SK-N-SH (cell line): ENCODE measurements at regions not wholly inside any gene's neighbourhood (a gene's known extent, or its start where the extent isn't known, plus 50 kb on each side); places are given as distances from the start of the nearest gene placed in this dataset.

Source experiments
- CTCF ChIA-PET: fragments of 300-600, 350-600 bp; formaldehyde crosslinking; extraction: SDS; loops from one replicate; lab custom pipeline; 2021; lab: Yijun Ruan, JAX
- POLR2A ChIA-PET: fragments of 350-600 bp; sonication (Branson Sonifier 250); formaldehyde crosslinking; extraction: SDS; loops from one replicate; lab custom pipeline; 2020; ENCODE audit warnings: antibody characterized with exemption, inconsistent platforms; lab: Yijun Ruan, JAX
- DNase-seq: peaks from one replicate; pipeline ENCODE4 v3.0.0; 2012
- H2AFZ ChIP-seq: fragments of 200-600 bp; sonication (generic); 2 replicates; pipeline ENCODE4 v1.8.1; 2016; ENCODE audit warnings: antibody characterized with exemption, mild to moderate bottlenecking, low read depth
- H3F3A ChIP-seq: fragments of 200-600 bp; sonication (generic); replicated peaks from 2 replicates; pipeline ENCODE3; 2016; ENCODE audit warnings: antibody characterized with exemption, mild to moderate bottlenecking; ENCODE audit not compliant: insufficient read depth
- H3K27ac ChIP-seq, 2 experiments: fragments of 200-500 bp in 1 of 2; fragments of 200-600 bp in 1 of 2; sonication (Bioruptor generic) in 1 of 2; sonication (generic), shearing (Covaris generic) in 1 of 2; 2 replicates each; pipeline versions ENCODE4 v1.5.1 to v1.6.1; 2014 to 2016; ENCODE audit warnings: low read depth in 2 of 2, inconsistent platforms in 1 of 2, low read length in 1 of 2, mild to moderate bottlenecking in 1 of 2, mixed read lengths in 1 of 2
- H3K27me3 ChIP-seq: fragments of 200-600 bp; sonication (generic), shearing (Covaris generic); 2 replicates; pipeline ENCODE4 v1.6.1; 2016; ENCODE audit warnings: mixed run types; ENCODE audit not compliant: insufficient read depth
- H3K36me3 ChIP-seq, 2 experiments: fragments of 200-500 bp in 1 of 2; fragments of 200-600 bp in 1 of 2; sonication (Bioruptor generic) in 1 of 2; sonication (generic) in 1 of 2; replicated peaks in 1 of 2; 2 replicates each; pipeline versions ENCODE3 to v1.5.1; 2014 to 2016; ENCODE audit warnings: low read length in 1 of 2, mild to moderate bottlenecking in 1 of 2; ENCODE audit not compliant: insufficient read depth in 2 of 2, control insufficient read depth in 1 of 2
- H3K4me1 ChIP-seq, 2 experiments: fragments of 200-500 bp in 1 of 2; fragments of 200-600 bp in 1 of 2; sonication (Bioruptor generic) in 1 of 2; sonication (generic), shearing (Covaris generic) in 1 of 2; 2 replicates each; pipeline versions ENCODE4 v1.5.1 to v1.6.1; 2014 to 2016; ENCODE audit warnings: low read depth in 1 of 2, low read length in 1 of 2, mixed run types in 1 of 2; ENCODE audit not compliant: insufficient read depth in 2 of 2, control insufficient read depth in 1 of 2
- H3K4me2 ChIP-seq: fragments of 200-600 bp; sonication (generic), shearing (Covaris generic); 2 replicates; pipeline ENCODE4 v1.6.1; 2017; ENCODE audit warnings: mixed run types
- H3K4me3 ChIP-seq, 2 experiments: fragments of 200-500 bp in 1 of 2; fragments of 200-600 bp in 1 of 2; sonication (Bioruptor generic) in 1 of 2; sonication (generic), shearing (Covaris generic) in 1 of 2; 2 replicates each; pipeline versions ENCODE4 v1.5.1 to v1.8.1; 2014 to 2016; ENCODE audit warnings: low read depth in 2 of 2, inconsistent platforms in 1 of 2, low read length in 1 of 2, mild to moderate bottlenecking in 1 of 2, mixed read lengths in 1 of 2, moderate library complexity in 1 of 2
- H3K79me2 ChIP-seq: fragments of 200-600 bp; sonication (generic); 2 replicates; pipeline ENCODE4 v1.8.1; 2017; ENCODE audit warnings: mild to moderate bottlenecking; ENCODE audit not compliant: insufficient read depth
- H3K9ac ChIP-seq: fragments of 200-600 bp; sonication (generic); 2 replicates; pipeline ENCODE4 v1.6.1; 2017; ENCODE audit warnings: mixed run types
- H3K9me2 ChIP-seq: fragments of 200-600 bp; sonication (generic); 2 replicates; pipeline ENCODE4 v1.6.1; 2017; ENCODE audit warnings: mixed run types
- H3K9me3 ChIP-seq: fragments of 200-600 bp; sonication (generic); 2 replicates; pipeline ENCODE4 v1.6.1; 2017; ENCODE audit warnings: mixed run types, mild to moderate bottlenecking, moderate library complexity
- H4K20me1 ChIP-seq: fragments of 200-600 bp; sonication (generic); 2 replicates; pipeline ENCODE4 v1.6.1; 2017; ENCODE audit warnings: mild to moderate bottlenecking, mixed run types; ENCODE audit not compliant: insufficient read depth
- CHD2 ChIP-seq: fragments of 150-350 bp; IDR thresholded peaks from 2 replicates; pipeline ENCODE4 v1.6.1; 2018; ENCODE audit warnings: low read length; ENCODE audit not compliant: partially characterized antibody
- EP300 ChIP-seq, 2 experiments: IDR thresholded peaks; 2 replicates each; pipeline versions ENCODE4 v1.4.0 to v1.6.1; 2012; ENCODE audit warnings: borderline replicate concordance in 1 of 2, low read depth in 1 of 2, low read length in 1 of 2
- EZH2phosphoT487 ChIP-seq: fragments of 200-600 bp; sonication (generic); IDR thresholded peaks from 2 replicates; pipeline ENCODE4 v1.6.1; 2017; ENCODE audit warnings: low read depth, mixed run types, mild to moderate bottlenecking, antibody characterized with exemption, moderate library complexity, borderline replicate concordance
- FOSL2 ChIP-seq: IDR thresholded peaks from 2 replicates; pipeline ENCODE4 v1.4.0; 2012; ENCODE audit warnings: low read depth, mild to moderate bottlenecking, moderate library complexity, borderline replicate concordance
- FOXJ3 ChIP-seq: sonication (generic); formaldehyde crosslinking; IDR thresholded peaks from 2 replicates; pipeline ENCODE4 v1.5.1; 2020; ENCODE audit warnings: mild to moderate bottlenecking, missing genetic modification reagents
- FOXM1 ChIP-seq: IDR thresholded peaks from 2 replicates; pipeline ENCODE4 v1.4.0; 2012; ENCODE audit warnings: low read depth, mild to moderate bottlenecking
- GATA2 ChIP-seq: sonication (generic); formaldehyde crosslinking; IDR thresholded peaks from 2 replicates; pipeline ENCODE4 v1.5.0; 2020; ENCODE audit warnings: mild to moderate bottlenecking, missing genetic modification reagents
- JUND ChIP-seq: IDR thresholded peaks from 2 replicates; pipeline ENCODE4 v1.4.0; 2012
- MAX ChIP-seq: IDR thresholded peaks from 2 replicates; pipeline ENCODE4 v1.4.0; 2012; ENCODE audit warnings: low read depth
- MXI1 ChIP-seq: IDR thresholded peaks from 2 replicates; pipeline ENCODE4 v1.6.1; 2012; ENCODE audit warnings: mild to moderate bottlenecking, low read depth, low read length, improper control_type of control experiment
- NRF1 ChIP-seq: IDR thresholded peaks from 2 replicates; pipeline ENCODE4 v1.6.1; 2012; ENCODE audit warnings: low read depth, mild to moderate bottlenecking, low read length
- PBX3 ChIP-seq: IDR thresholded peaks from 2 replicates; pipeline ENCODE4; 2012
- POLR2AphosphoS5 ChIP-seq: IDR thresholded peaks from 2 replicates; pipeline ENCODE4 v1.6.1; 2012; ENCODE audit warnings: low read depth, low read length
- RCOR1 ChIP-seq: fragments of 150-350 bp; IDR thresholded peaks from 2 replicates; pipeline ENCODE4 v1.6.1; 2017; ENCODE audit warnings: antibody characterized with exemption, low read length
- SIN3A ChIP-seq: IDR thresholded peaks from 2 replicates; pipeline ENCODE4 v1.6.1; 2012; ENCODE audit warnings: low read depth, mild to moderate bottlenecking, low read length, moderate library complexity, borderline replicate concordance
- WGBS: methylation state at CpG from one replicate; pipeline ENCODE4 v1.1.6; 2017; ENCODE audit warnings: low lambda C conversion rate; 5-methylcytosine and 5-hydroxymethylcytosine counted together
- TF ChIP-seq, protein P1 (sequence below): fragments of 150-350 bp; IDR thresholded peaks from 2 replicates; pipeline ENCODE4 v1.6.1; 2016; ENCODE audit warnings: mild to moderate bottlenecking, low read depth, low read length
- TF ChIP-seq, protein P2 (sequence below): fragments of 200-600 bp; sonication (generic); IDR thresholded peaks from 2 replicates; pipeline ENCODE4 v1.6.1; 2017; ENCODE audit warnings: antibody characterized with exemption, mild to moderate bottlenecking, moderate library complexity

DNA sequence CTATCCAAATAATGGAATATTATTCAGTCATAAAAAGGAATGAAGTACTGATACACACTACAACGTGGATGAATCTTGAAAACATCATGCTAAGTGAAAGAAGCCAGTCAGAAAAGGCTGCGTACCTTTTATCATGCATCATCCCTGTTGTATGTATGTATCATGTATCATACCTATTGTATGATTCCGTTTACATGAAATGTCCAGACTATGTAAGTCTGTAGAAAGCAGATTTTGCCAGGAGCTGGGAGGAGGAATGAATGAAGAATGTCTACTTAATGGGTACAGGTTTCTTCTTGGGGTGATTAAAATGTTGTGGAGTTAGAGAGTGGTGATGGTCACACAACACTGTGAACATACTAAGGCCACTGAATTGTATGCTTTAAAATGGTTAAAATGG, 135.9 kb upstream of the KLF14 start:
- Histone ChIP-seq H3K36me3 (peaks cover 68 to 94% of the 10 kb centered on the region in 2 experiments), H3F3A (peaks cover 99% of the 10 kb centered on the region), H3K27ac (peak overlapping the region in 1 of 2 experiments; percentile 4; a peak in 1 of 4 replicates), H3K9ac (no peak overlapping the region), H3K4me2 (no peak overlapping the region), H4K20me1 (peaks cover 46% of the 10 kb centered on the region), H2AFZ (no peak overlapping the region), H3K9me3 (no peaks in the 10 kb centered on the region)
- ChIA-PET POLR2A (no interaction called here), CTCF (interaction anchor here (1.5 to 9.4 kb wide), 2 partner anchors 15 to 25 kb away, joined by 3 to 95 read pairs; no protein-coding TSS in a partner anchor)
- WGBS, result 91% methylated on average over 3 of the region's 3 CpGs
- DNase-seq, result no peak
- TF ChIP-seq POLR2AphosphoS5, result peak; percentile 62
- no peak for TF ChIP-seq FOSL2
- 0 out of 2 replicates have a peak, but pooled peaks have one; percentile 12 for TF ChIP-seq JUND
- TF ChIP-seq, all 33 proteins: peak for 2
- Histone ChIP-seq H3K4me3 (no peak overlapping the region), H3K9me2 (no peaks in the 10 kb centered on the region), H3K4me1 (peaks cover 3% of the 10 kb centered on the region in 2 experiments; a peak in 3 of 4 replicates), H3K27me3 (no peaks in the 10 kb centered on the region), H3K79me2 (peaks cover 46% of the 10 kb centered on the region)

DNA sequence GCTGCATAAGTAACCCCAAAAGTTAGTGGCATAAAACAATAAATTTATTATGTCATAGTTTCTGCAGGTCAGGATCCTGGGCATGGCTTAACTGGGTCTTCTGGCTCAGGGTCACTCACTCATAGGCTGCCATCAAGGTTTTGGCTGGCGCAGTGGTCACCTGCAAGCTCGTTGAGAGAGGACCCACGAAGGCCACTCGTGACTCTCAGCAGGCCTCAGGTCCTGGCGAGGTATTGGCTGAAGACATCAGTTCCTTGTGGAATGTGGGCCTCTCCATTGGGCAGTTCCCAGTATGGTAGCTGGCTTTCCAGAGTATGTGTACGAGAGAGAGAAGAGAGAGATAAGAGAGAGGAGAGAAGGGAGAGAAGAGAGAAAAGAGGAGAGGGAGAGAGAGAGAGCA, 138.3 kb upstream of the KLF14 start:
- peaks cover 53% of the 10 kb centered on the region for H4K20me1 ChIP-seq
- H3K27me3 ChIP-seq, result no peaks in the 10 kb centered on the region
- H3K9ac ChIP-seq, result no peak overlapping the region
- CTCF ChIA-PET, result interaction anchor here (1.3 to 9.4 kb wide), 2 partner anchors 19 to 23 kb away, joined by 3 to 95 read pairs; no protein-coding TSS in a partner anchor
- peaks cover 7 to 17% of the 10 kb centered on the region in 2 experiments; a peak in 3 of 4 replicates for H3K4me1 ChIP-seq
- POLR2A ChIA-PET, result no interaction called here
- H3K4me3 ChIP-seq, result no peak overlapping the region
- no peak overlapping the region for H2AFZ ChIP-seq
- peaks cover 63 to 96% of the 10 kb centered on the region in 2 experiments for H3K36me3 ChIP-seq
- TF ChIP-seq GATA2 (CRISPR knock-in tag), result no peak
- TF ChIP-seq POLR2AphosphoS5, result no peak; the same call in 1 of the 2 replicates
- TF ChIP-seq, protein P1, sequence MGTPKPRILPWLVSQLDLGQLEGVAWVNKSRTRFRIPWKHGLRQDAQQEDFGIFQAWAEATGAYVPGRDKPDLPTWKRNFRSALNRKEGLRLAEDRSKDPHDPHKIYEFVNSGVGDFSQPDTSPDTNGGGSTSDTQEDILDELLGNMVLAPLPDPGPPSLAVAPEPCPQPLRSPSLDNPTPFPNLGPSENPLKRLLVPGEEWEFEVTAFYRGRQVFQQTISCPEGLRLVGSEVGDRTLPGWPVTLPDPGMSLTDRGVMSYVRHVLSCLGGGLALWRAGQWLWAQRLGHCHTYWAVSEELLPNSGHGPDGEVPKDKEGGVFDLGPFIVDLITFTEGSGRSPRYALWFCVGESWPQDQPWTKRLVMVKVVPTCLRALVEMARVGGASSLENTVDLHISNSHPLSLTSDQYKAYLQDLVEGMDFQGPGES, result no peak
- no peak for TF ChIP-seq MAX
- TF ChIP-seq RCOR1, result no peak
- TF ChIP-seq MXI1, result no peak
- TF ChIP-seq, protein P2, sequence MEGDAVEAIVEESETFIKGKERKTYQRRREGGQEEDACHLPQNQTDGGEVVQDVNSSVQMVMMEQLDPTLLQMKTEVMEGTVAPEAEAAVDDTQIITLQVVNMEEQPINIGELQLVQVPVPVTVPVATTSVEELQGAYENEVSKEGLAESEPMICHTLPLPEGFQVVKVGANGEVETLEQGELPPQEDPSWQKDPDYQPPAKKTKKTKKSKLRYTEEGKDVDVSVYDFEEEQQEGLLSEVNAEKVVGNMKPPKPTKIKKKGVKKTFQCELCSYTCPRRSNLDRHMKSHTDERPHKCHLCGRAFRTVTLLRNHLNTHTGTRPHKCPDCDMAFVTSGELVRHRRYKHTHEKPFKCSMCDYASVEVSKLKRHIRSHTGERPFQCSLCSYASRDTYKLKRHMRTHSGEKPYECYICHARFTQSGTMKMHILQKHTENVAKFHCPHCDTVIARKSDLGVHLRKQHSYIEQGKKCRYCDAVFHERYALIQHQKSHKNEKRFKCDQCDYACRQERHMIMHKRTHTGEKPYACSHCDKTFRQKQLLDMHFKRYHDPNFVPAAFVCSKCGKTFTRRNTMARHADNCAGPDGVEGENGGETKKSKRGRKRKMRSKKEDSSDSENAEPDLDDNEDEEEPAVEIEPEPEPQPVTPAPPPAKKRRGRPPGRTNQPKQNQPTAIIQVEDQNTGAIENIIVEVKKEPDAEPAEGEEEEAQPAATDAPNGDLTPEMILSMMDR, result no peak
- no peak for TF ChIP-seq FOXJ3 (CRISPR knock-in tag)
- TF ChIP-seq PBX3, result no peak
- TF ChIP-seq CHD2, result no peak
- no peak for TF ChIP-seq FOXM1
- no peak for TF ChIP-seq FOSL2
- TF ChIP-seq NRF1, result no peak
- no peak; the same call in 1 of the 2 replicates for TF ChIP-seq SIN3A
- TF ChIP-seq EP300 (IDR thresholded peaks at IDR 0.05; ENCODE audit: borderline replicate concordance in 1 of 2, low read depth in 1 of 2, low read length in 1 of 2), result no peak
- TF ChIP-seq EZH2phosphoT487, result no peak
- TF ChIP-seq JUND, result no peak
- no peak overlapping the region for H3K4me2 ChIP-seq
- DNase-seq, result no peak
- peaks cover 94% of the 10 kb centered on the region for H3F3A ChIP-seq
- H3K9me2 ChIP-seq, result no peaks in the 10 kb centered on the region
- peaks cover 68% of the 10 kb centered on the region for H3K79me2 ChIP-seq
- WGBS, result 93% methylated on average over 6 of the region's 6 CpGs
- H3K9me3 ChIP-seq, result no peaks in the 10 kb centered on the region
- peak overlapping the region in 1 of 2 experiments; percentile 23; a peak in 1 of 4 replicates for H3K27ac ChIP-seq
